Hepatocyte (in vitro differentiated cells): ENCODE measurements at regions not wholly inside any gene's neighbourhood (a gene's known extent, or its start where the extent isn't known, plus 50 kb on each side); places are given as distances from the start of the nearest gene placed in this dataset.

Source experiments
- CTCF ChIP-seq: fragments of 200-600 bp; sonication (generic); IDR thresholded peaks from 2 replicates; pipeline ENCODE4 v1.5.1; 2016; ENCODE audit warnings: antibody characterized with exemption, mild to moderate bottlenecking; ENCODE audit not compliant: poor library complexity
- EZH2 ChIP-seq: fragments of 200-600 bp; sonication (generic); IDR thresholded peaks from 2 replicates; pipeline ENCODE4 v1.6.1; 2016; ENCODE audit warnings: antibody characterized with exemption, mild to moderate bottlenecking, borderline replicate concordance
- EZH2phosphoT487 ChIP-seq: fragments of 200-600 bp; sonication (generic); IDR thresholded peaks from one replicate; pipeline ENCODE4 v1.6.1; 2018; ENCODE audit warnings: antibody characterized with exemption, mild to moderate bottlenecking, low read depth, moderate library complexity; ENCODE audit not compliant: unreplicated experiment, severe bottlenecking

- TF ChIP-seq CTCF (no peak), EZH2 (no peak), EZH2phosphoT487 (no peak)
Observed at GRCh38 chr18:76161983-76162382, 333.1 kb downstream of the ZNF516 start.
